ENCODE measurements at regions not wholly inside any gene's neighbourhood (a gene's known extent, or its start where the extent isn't known, plus 50 kb on each side); places are given as distances from the start of the nearest gene placed in this dataset.

DNA sequence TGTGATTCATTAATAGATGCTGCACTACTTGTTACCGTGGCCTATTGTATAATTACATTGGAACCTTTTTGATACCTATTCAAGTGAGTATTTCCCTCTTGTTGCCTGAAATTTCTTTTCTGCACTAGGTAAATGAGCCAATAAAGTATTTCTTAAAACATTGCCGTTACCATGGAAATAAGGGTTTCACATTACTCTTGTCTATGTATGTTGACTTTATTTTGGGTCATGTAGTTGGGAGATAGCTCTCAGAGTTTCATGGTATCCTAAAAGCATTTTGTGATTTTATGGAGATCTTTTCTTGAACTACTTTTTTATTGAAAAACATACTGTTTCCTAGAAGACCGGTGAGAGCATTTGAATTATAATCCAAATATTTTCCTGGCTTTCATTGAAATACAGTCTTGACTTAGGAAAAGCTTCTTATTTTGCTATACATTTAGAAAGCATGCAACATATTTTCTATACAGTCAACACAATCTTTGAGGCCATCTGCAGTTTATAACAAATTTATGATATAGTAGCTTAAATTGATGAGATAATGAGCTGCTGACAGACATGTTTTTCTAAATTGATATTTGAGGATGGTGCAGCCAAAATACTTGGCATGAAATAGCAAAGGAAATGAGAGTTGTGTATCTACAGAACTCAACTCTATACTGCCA, 650.4 kb downstream of the RFPL4B start:
- TF ChIP-seq, protein P1, sequence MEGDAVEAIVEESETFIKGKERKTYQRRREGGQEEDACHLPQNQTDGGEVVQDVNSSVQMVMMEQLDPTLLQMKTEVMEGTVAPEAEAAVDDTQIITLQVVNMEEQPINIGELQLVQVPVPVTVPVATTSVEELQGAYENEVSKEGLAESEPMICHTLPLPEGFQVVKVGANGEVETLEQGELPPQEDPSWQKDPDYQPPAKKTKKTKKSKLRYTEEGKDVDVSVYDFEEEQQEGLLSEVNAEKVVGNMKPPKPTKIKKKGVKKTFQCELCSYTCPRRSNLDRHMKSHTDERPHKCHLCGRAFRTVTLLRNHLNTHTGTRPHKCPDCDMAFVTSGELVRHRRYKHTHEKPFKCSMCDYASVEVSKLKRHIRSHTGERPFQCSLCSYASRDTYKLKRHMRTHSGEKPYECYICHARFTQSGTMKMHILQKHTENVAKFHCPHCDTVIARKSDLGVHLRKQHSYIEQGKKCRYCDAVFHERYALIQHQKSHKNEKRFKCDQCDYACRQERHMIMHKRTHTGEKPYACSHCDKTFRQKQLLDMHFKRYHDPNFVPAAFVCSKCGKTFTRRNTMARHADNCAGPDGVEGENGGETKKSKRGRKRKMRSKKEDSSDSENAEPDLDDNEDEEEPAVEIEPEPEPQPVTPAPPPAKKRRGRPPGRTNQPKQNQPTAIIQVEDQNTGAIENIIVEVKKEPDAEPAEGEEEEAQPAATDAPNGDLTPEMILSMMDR (IDR thresholded peaks at IDR 0.05), result no peak

DNA sequence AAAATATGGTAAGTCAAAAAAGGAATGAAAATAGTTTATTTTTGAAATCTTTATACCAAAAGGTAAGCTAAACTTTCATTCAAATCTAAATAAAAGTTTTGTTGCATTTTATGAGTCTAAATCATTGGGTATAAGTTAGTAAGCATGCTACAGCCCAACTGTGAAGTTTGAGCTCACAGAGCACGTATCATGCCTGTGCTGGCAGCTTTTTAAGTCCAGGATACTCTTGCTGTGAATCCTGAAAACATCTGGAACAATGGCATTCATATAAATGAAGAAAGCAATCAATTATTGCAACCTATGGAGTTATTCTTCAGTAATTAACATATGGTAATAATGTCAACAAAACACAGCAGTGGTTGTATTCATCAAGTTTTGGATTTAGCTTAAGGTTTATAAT, 656.9 kb downstream of the RFPL4B start:
- TF ChIP-seq, protein P1 (IDR thresholded peaks at IDR 0.05), result no peak

DNA sequence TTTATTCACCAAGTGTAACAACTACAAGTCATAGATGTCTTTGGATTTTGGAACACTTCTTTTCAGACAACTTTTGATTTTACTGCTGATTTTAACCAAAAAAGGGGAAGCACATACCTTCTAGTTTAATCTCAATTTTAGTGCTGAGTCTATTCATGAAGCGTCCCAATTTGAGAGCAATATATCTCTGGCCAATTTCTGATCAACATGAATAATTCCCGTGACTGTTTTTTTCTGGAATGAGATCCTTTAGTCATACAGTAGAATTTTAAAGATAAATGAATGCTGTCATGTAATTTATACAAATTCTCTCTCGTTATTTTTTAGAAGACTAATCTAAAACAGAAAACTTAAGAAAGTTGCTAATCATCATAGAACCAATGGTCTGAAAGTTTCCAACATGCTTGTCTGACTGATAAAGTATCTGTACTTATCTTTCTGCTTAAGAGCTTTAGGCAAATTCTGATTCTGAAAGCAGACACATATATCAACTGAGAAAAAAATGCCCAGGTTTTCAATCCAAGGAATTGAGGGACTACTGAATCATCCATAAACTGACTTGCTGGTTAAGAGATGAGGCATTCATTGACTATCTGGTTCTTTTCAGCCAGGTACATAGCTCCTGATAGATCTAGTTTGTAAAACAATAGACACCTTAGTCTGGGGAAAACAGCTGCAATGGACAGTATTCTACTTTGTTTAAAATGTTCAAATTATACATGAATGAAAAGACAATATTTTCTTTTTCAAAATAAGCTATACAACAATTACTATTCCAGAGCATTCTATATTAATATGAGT, 657.5 kb downstream of the RFPL4B start:
- TF ChIP-seq, protein P1 (IDR thresholded peaks at IDR 0.05), result no peak

DNA sequence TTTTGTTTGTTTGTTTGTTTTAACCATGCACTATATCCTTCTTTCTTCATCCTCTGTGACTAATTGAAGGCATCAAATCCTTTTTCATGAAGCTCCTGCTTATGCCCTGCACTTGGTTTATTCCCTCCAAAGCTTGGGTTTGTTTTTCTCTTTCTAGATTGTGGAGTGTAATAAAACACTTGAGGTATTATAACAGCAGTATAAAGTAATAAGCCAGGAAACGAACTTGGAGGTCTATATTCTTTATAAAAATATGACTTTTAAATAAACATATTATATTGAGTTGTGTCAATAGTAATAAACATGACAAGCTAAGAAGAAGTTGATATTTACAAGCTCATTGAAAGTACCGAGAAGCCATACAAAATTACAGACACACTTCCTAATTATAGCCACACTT, 659.4 kb downstream of the RFPL4B start:
- TF ChIP-seq, protein P1 (IDR thresholded peaks at IDR 0.05), result no peak

DNA sequence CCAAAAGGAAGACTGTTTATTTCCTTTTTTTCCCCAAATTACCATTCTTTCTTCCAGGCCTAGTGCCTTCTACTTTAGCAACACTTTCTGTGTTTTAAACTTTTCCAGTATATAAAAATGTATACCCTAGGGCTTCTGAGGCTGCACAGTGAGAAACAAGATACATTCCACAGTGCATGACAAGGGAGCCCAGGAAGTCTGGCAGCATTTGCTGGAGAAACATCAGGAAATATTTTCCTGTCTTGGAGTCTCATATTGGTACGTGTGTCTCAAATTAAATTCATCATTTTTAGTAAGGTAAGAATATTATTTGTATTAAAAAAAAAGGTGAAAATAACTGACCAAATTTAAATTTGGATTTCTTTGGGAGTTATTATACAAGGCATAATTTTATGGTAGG, 662.6 kb downstream of the RFPL4B start:
- TF ChIP-seq, protein P1 (IDR thresholded peaks at IDR 0.05), result no peak

DNA sequence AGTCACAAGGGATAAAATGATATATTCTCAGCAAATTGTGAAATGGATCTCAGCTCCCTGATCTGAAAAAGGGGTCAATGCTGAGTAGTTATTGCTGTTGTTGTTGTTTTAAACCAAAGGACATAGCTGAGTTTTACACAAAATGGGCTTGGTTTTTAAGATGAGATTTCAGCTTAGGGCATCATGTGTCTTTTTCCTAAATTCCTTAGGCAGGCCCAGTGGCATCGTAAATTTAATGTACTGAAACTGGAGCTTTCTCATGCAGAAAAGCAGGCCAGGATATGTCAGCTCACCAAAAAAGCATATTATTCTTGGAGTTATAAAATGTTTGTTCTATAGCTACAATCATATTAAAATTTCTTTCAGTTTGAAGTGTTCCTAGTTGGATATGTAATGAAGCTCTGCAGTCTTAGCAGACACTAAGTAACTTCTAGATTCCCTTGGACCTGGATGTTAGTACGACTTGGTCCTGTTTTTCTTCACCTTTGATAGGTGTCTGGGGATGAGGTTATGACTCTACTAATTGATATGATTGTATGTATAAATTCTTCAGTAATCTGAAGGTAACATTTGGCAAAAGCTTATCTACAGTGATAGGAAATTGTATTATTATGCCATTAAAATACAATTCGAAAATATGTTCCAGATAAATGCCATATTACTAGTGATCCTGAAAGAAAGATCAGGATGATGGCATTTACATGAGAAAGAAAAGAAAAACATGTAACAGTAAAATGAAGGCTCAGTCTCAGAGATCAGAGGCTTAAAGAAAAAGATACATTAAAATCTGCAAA, 663.3 kb downstream of the RFPL4B start:
- TF ChIP-seq, protein P1 (IDR thresholded peaks at IDR 0.05), result no peak

DNA sequence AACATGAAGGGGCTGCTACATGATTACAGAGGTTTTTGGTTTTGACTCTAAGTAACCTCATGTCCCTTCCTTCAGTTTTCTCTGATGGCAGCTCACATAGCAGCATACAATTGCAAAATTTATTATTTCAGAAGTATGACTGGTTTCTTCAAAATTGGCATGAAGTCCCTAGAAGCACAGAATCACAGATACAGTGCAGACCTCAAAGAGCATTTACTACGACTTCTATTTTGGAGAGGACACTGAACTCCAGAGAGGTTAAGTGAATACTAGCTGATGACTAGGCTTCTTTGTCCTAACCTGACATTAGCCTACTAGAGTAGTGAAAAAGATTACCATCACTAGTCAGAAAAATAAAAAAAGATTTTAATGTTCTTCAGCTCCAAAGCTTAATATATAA, 664.3 kb downstream of the RFPL4B start:
- TF ChIP-seq, protein P1 (IDR thresholded peaks at IDR 0.05), result no peak
